HCT116 (cell line): ENCODE measurements at regions not wholly inside any gene's neighbourhood (a gene's known extent, or its start where the extent isn't known, plus 50 kb on each side); places are given as distances from the start of the nearest gene placed in this dataset.

Experiments used
- ATAC-seq: fragments of 200-7000 bp; cut with Tn5 transposase; 2 replicates; pipeline ENCODE4 v1.9.1; 2020; ENCODE audit warnings: mild to moderate bottlenecking, moderate library complexity
- BruUV-seq: library from RNA; stranded (reverse); fragments of 400-500 nt; replicated peaks from 2 replicates; lab custom pipeline; 2021; lab: Mats Ljungman, UMichigan
- CTCF ChIA-PET: fragments of 300-600 bp; sonication (Branson Sonifier 250); formaldehyde crosslinking; loops from one replicate; lab custom pipeline; 2021; ENCODE audit warnings: antibody characterized with exemption; lab: Charles Lee
- POLR2A ChIA-PET: fragments of 300-600, 350-600 bp; sonication (Branson Sonifier 250); formaldehyde crosslinking; loops from one replicate; lab custom pipeline; 2021; ENCODE audit warnings: antibody characterized with exemption; lab: Charles Lee
- RAD21 ChIA-PET, 2 experiments: fragments of 300-600 bp; sonication (Branson Sonifier 250); formaldehyde crosslinking; loops; one replicate each; lab custom pipeline; 2023; ENCODE audit warnings: low total read pairs in 2 of 2; ENCODE audit not compliant: uncharacterized antibody in 2 of 2, unreplicated experiment in 2 of 2, low non-redundant PET in 1 of 2; lab: Charles Lee
- DNase-seq: peaks from one replicate; pipeline ENCODE4 v3.0.0-alpha.2; 2010; ENCODE audit warnings: low read depth, low spot score
- H2AFZ ChIP-seq: fragments of 200-600 bp; shearing (Covaris generic), sonication (generic); 2 replicates; pipeline ENCODE4 v1.6.1; 2017; ENCODE audit warnings: low read depth, mixed run types, mixed read lengths, antibody characterized with exemption, low read length; ENCODE audit not compliant: poor library complexity, severe bottlenecking
- H3K27ac ChIP-seq: 2 replicates; pipeline ENCODE4 v1.5.1; 2012; ENCODE audit warnings: low read depth, low read length
- H3K27me3 ChIP-seq: fragments of 200-600 bp; sonication (generic); 2 replicates; pipeline ENCODE4 v1.6.1; 2016; ENCODE audit warnings: mixed run types, low read length, mixed read lengths; ENCODE audit not compliant: insufficient read depth
- H3K36me3 ChIP-seq, 2 experiments: fragments of 200-500 bp in 1 of 2; fragments of 200-600 bp in 1 of 2; sonication (Bioruptor generic) in 1 of 2; sonication (generic) in 1 of 2; 2 replicates each; pipeline versions ENCODE4 v1.5.1 to v1.6.1; 2014 to 2016; ENCODE audit warnings: low read length in 2 of 2, inconsistent platforms in 1 of 2, mixed read lengths in 1 of 2, mixed run types in 1 of 2; ENCODE audit not compliant: insufficient read depth in 2 of 2, control insufficient read depth in 1 of 2
- H3K4me1 ChIP-seq, 2 experiments: fragments of 200-600 bp in 1 of 2; sonication (generic) in 1 of 2; 2 replicates each; pipeline versions ENCODE4 v1.5.1 to v1.6.1; 2012 to 2017; ENCODE audit warnings: low read length in 2 of 2, inconsistent platforms in 1 of 2, mild to moderate bottlenecking in 1 of 2, mixed read lengths in 1 of 2, mixed run types in 1 of 2, moderate library complexity in 1 of 2; ENCODE audit not compliant: insufficient read depth in 2 of 2, control insufficient read depth in 1 of 2
- H3K4me2 ChIP-seq: fragments of 200-600 bp; sonication (generic); 2 replicates; pipeline ENCODE4 v1.6.1; 2017; ENCODE audit warnings: mixed run types, low read length, mixed read lengths
- H3K4me3 ChIP-seq, 2 experiments: fragments of 200-600 bp in 1 of 2; sonication (generic) in 1 of 2; replicated peaks in 1 of 2; 2 replicates each; pipeline ENCODE4 v1.5.1; 2011 to 2016; ENCODE audit warnings: low read length in 2 of 2, control low read depth in 1 of 2, low read depth in 1 of 2, mild to moderate bottlenecking in 1 of 2, mixed read lengths in 1 of 2, mixed run types in 1 of 2
- H3K79me2 ChIP-seq: fragments of 200-600 bp; sonication (generic); 2 replicates; pipeline ENCODE4 v1.6.1; 2017; ENCODE audit warnings: mild to moderate bottlenecking, mixed run types, low read length, moderate library complexity, mixed read lengths; ENCODE audit not compliant: insufficient read depth
- H3K9ac ChIP-seq: fragments of 200-600 bp; sonication (generic); 2 replicates; pipeline ENCODE4 v1.6.1; 2016; ENCODE audit warnings: low read length, mixed read lengths
- H3K9me2 ChIP-seq: fragments of 200-600 bp; sonication (generic), shearing (Covaris generic); 2 replicates; pipeline ENCODE4 v1.6.1; 2017; ENCODE audit warnings: mixed run types, mild to moderate bottlenecking, moderate library complexity; ENCODE audit not compliant: insufficient read depth
- H3K9me3 ChIP-seq, 2 experiments: fragments of 200-500 bp in 1 of 2; fragments of 200-600 bp in 1 of 2; sonication (Bioruptor generic) in 1 of 2; sonication (generic) in 1 of 2; 2 replicates each; pipeline ENCODE4 v1.6.1; 2014 to 2017; ENCODE audit warnings: low read length in 2 of 2, mixed read lengths in 2 of 2, inconsistent platforms in 1 of 2, low read depth in 1 of 2, mild to moderate bottlenecking in 1 of 2, mixed run types in 1 of 2, moderate library complexity in 1 of 2; ENCODE audit not compliant: control insufficient read depth in 1 of 2, insufficient read depth in 1 of 2
- H4K20me1 ChIP-seq: fragments of 200-600 bp; sonication (generic), shearing (Covaris generic); 2 replicates; pipeline ENCODE4 v1.6.1; 2017; ENCODE audit warnings: mixed run types, mild to moderate bottlenecking, moderate library complexity; ENCODE audit not compliant: insufficient read depth
- CBX3 ChIP-seq: IDR thresholded peaks from 2 replicates; pipeline ENCODE4 v1.6.1; 2012; ENCODE audit warnings: low read depth
- CEBPB ChIP-seq: IDR thresholded peaks from 2 replicates; pipeline ENCODE4 v1.6.1; 2012; ENCODE audit warnings: low read depth
- CTCF ChIP-seq, 3 experiments: fragments of 200-600 bp in 1 of 3; sonication (generic) in 1 of 3; IDR thresholded peaks in 2 of 3; conservative IDR thresholded peaks in 1 of 3; 2 replicates each; pipeline ENCODE4 v1.5.1; 2012 to 2017; ENCODE audit warnings: low read depth in 2 of 3, low read length in 2 of 3, antibody characterized with exemption in 1 of 3, borderline replicate concordance in 1 of 3, control low read depth in 1 of 3, mild to moderate bottlenecking in 1 of 3, mixed read lengths in 1 of 3, mixed run types in 1 of 3, moderate library complexity in 1 of 3; ENCODE audit not compliant: insufficient read depth in 1 of 3
- ELF1 ChIP-seq: IDR thresholded peaks from 2 replicates; pipeline ENCODE4 v1.6.1; 2012; ENCODE audit warnings: low read depth, borderline replicate concordance
- EZH2 ChIP-seq: fragments of 200-600 bp; sonication (generic); IDR thresholded peaks from 2 replicates; pipeline ENCODE4 v1.6.1; 2017; ENCODE audit warnings: antibody characterized with exemption, mixed run types
- EZH2phosphoT487 ChIP-seq: fragments of 200-600 bp; IDR thresholded peaks from 2 replicates; pipeline ENCODE4 v1.6.1; 2018; ENCODE audit warnings: antibody characterized with exemption, borderline replicate concordance
- FOSL1 ChIP-seq: IDR thresholded peaks from 2 replicates; pipeline ENCODE4 v1.6.1; 2012; ENCODE audit warnings: low read depth
- JUND ChIP-seq: IDR thresholded peaks from 2 replicates; pipeline ENCODE4 v1.6.1; 2012
- MAX ChIP-seq: IDR thresholded peaks from 2 replicates; pipeline ENCODE4 v1.6.1; 2012
- RAD21 ChIP-seq: IDR thresholded peaks from 2 replicates; pipeline ENCODE4 v1.6.1; 2012; ENCODE audit warnings: low read depth, mild to moderate bottlenecking
- SRF ChIP-seq: IDR thresholded peaks from 2 replicates; pipeline ENCODE4 v1.6.1; 2012; ENCODE audit warnings: low read depth
- YY1 ChIP-seq: IDR thresholded peaks from 2 replicates; pipeline ENCODE4 v1.6.1; 2011; ENCODE audit warnings: low read length, low read depth, moderate library complexity, mild to moderate bottlenecking; ENCODE audit not compliant: insufficient replicate concordance; ENCODE audit errors: extremely low read depth
- ZBTB33 ChIP-seq: IDR thresholded peaks from 2 replicates; pipeline ENCODE4 v1.6.1; 2011; ENCODE audit warnings: mild to moderate bottlenecking, low read length, moderate library complexity; ENCODE audit not compliant: insufficient replicate concordance; ENCODE audit errors: extremely low read depth
- ZFX ChIP-seq: fragments of 450-650 bp; IDR thresholded peaks from 2 replicates; pipeline ENCODE4 v1.6.1; 2017
- ZNF274 ChIP-seq: fragments of 200-500 bp; sonication (Bioruptor generic); IDR thresholded peaks from 2 replicates; pipeline ENCODE4 v1.6.1; 2014; ENCODE audit warnings: mild to moderate bottlenecking, low read depth, low read length, inconsistent platforms
- intact Hi-C: fragments of 100-400 bp; cut with micrococcal nuclease; formaldehyde crosslinking; loops from 2 replicates; pipeline ENCODE4 v1.10.0; 2022

- RAD21 ChIA-PET, result no interaction called here
Measured at GRCh38 chrX:94834226-94834625, 1160.2 kb downstream of the FAM133A start.

GRCh38 chrX:94850811-94851210 is 1176.8 kb downstream of the FAM133A start:
- H3K4me3 ChIP-seq, result no peak overlapping the region
- no peak overlapping the region for H3K9ac ChIP-seq
- no peak overlapping the region for H2AFZ ChIP-seq
- intact Hi-C loops, result no loop called here
- H3K9me2 ChIP-seq, result no peaks in the 10 kb centered on the region
- BruUV-seq, result no TSS peak
- no peaks in the 10 kb centered on the region for H3K9me3 ChIP-seq
- no peaks in the 10 kb centered on the region for H3K27me3 ChIP-seq
- no peaks in the 10 kb centered on the region for H4K20me1 ChIP-seq
- H3K27ac ChIP-seq, result no peak overlapping the region
- ATAC-seq (no peak), DNase-seq (no peak)
- H3K4me1 ChIP-seq, result no peaks in the 10 kb centered on the region
- no peak for TF ChIP-seq ZBTB33
- TF ChIP-seq ZFX, result no peak
- TF ChIP-seq YY1, result no peak
- no peak for TF ChIP-seq CTCF (IDR thresholded peaks at IDR 0.05 in 2 of 3, conservative IDR thresholded peaks at IDR 0.05 in 1 of 3; ENCODE audit: borderline replicate concordance in 1 of 3, insufficient read depth in 1 of 3, low read depth in 2 of 3, low read length in 2 of 3)
- TF ChIP-seq MAX, result no peak
- no peak for TF ChIP-seq JUND
- TF ChIP-seq CEBPB, result no peak
- no peak for TF ChIP-seq FOSL1
- no peak for TF ChIP-seq SRF
- no peak for TF ChIP-seq RAD21
- TF ChIP-seq EZH2, result no peak
- no peak for TF ChIP-seq ZNF274
- no peak for TF ChIP-seq ELF1
- no peak for TF ChIP-seq EZH2phosphoT487
- TF ChIP-seq, all 23 proteins: peak for 0
- H3K36me3 ChIP-seq, result no peaks in the 10 kb centered on the region
- no peaks in the 10 kb centered on the region for H3K79me2 ChIP-seq
- ChIA-PET POLR2A (no interaction called here), RAD21 (no interaction called here), CTCF (no interaction called here)
- H3K4me2 ChIP-seq, result no peak overlapping the region

More at GRCh38 chrX:94834226-94834625, 1160.2 kb downstream of the FAM133A start:
- ChIA-PET POLR2A (no interaction called here), CTCF (no interaction called here)
- H3K4me2 ChIP-seq, result no peak overlapping the region
- H3K9ac ChIP-seq, result no peak overlapping the region
- no TSS peak for BruUV-seq
- no peak overlapping the region for H3K4me3 ChIP-seq
- H3K9me2 ChIP-seq, result no peaks in the 10 kb centered on the region
- H3K36me3 ChIP-seq, result no peaks in the 10 kb centered on the region
- H3K4me1 ChIP-seq, result no peaks in the 10 kb centered on the region
- no peak overlapping the region for H2AFZ ChIP-seq
- no peaks in the 10 kb centered on the region for H3K27me3 ChIP-seq
- DNase-seq (no peak), ATAC-seq (no peak)
- no peak overlapping the region for H3K27ac ChIP-seq
- no peaks in the 10 kb centered on the region for H3K79me2 ChIP-seq
- intact Hi-C loops, result no loop called here
- no peak for TF ChIP-seq RAD21
- TF ChIP-seq CEBPB, result no peak
- TF ChIP-seq CBX3, result no peak
- H3K9me3 ChIP-seq, result no peaks in the 10 kb centered on the region
- no peaks in the 10 kb centered on the region for H4K20me1 ChIP-seq
